HFFc6 (cell line): ENCODE measurements at regions not wholly inside any gene's neighbourhood (a gene's known extent, or its start where the extent isn't known, plus 50 kb on each side); places are given as distances from the start of the nearest gene placed in this dataset.

ENCODE experiments used
- DNase-seq: peaks from one replicate; pipeline ENCODE4 v3.0.0-alpha.2; 2018
- H3K27ac Mint-ChIP-seq: 2 replicates; pipeline ENCODE4 v1.8.0; 2020; ENCODE audit warnings: mild to moderate bottlenecking, mixed read lengths
- H3K27me3 Mint-ChIP-seq: 2 replicates; pipeline ENCODE4 v1.8.0; 2021; ENCODE audit warnings: mild to moderate bottlenecking, moderate library complexity, mixed read lengths; ENCODE audit not compliant: insufficient read depth
- H3K36me3 Mint-ChIP-seq: 2 replicates; pipeline ENCODE4 v1.8.0; 2021; ENCODE audit warnings: low read depth, mixed read lengths
- H3K4me1 Mint-ChIP-seq: 2 replicates; pipeline ENCODE4 v1.8.0; 2020; ENCODE audit warnings: low read depth, mixed read lengths
- H3K4me3 Mint-ChIP-seq: 2 replicates; pipeline ENCODE4 v1.8.0; 2020; ENCODE audit warnings: mild to moderate bottlenecking, moderate library complexity, mixed read lengths
- H3K9me3 Mint-ChIP-seq: 2 replicates; pipeline ENCODE4 v1.8.0; 2020; ENCODE audit warnings: mild to moderate bottlenecking, mixed read lengths
- TF ChIP-seq, protein P1 (sequence below): fragments of 200-600 bp; sonication (generic); IDR thresholded peaks from 2 replicates; pipeline ENCODE4 v1.5.0; 2021; ENCODE audit warnings: antibody characterized with exemption, mild to moderate bottlenecking

DNA sequence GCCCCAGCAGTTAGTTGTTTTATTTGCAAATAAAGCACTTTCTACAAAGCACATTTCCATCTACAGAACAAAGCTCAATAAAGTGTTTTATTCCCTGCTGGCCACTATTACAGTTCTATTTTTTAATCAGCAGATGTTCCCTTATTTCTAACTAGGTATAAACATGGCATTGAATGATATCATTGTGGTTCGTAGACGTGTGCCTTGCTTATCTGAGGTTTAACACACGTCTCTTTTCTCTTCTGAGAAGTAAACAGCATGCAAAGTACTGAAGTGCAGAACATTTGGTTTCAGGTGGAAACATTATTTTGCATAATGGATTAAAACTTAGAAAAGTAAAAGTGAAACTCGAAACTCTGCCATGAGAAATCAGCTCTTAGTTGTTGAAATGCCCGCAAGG is 1989.3 kb upstream of the WWC1 start:
- TF ChIP-seq, protein P1, sequence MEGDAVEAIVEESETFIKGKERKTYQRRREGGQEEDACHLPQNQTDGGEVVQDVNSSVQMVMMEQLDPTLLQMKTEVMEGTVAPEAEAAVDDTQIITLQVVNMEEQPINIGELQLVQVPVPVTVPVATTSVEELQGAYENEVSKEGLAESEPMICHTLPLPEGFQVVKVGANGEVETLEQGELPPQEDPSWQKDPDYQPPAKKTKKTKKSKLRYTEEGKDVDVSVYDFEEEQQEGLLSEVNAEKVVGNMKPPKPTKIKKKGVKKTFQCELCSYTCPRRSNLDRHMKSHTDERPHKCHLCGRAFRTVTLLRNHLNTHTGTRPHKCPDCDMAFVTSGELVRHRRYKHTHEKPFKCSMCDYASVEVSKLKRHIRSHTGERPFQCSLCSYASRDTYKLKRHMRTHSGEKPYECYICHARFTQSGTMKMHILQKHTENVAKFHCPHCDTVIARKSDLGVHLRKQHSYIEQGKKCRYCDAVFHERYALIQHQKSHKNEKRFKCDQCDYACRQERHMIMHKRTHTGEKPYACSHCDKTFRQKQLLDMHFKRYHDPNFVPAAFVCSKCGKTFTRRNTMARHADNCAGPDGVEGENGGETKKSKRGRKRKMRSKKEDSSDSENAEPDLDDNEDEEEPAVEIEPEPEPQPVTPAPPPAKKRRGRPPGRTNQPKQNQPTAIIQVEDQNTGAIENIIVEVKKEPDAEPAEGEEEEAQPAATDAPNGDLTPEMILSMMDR: no peak
- Mint-ChIP-seq H3K27me3 (no peaks in the 10 kb centered on the region; the same call in 1 of the 2 replicates), H3K4me1 (no peaks in the 10 kb centered on the region), H3K27ac (no peak overlapping the region), H3K36me3 (no peaks in the 10 kb centered on the region; the same call in 1 of the 2 replicates), H3K9me3 (peaks cover 40% of the 10 kb centered on the region), H3K4me3 (no peak overlapping the region)
- DNase-seq: no peak

DNA sequence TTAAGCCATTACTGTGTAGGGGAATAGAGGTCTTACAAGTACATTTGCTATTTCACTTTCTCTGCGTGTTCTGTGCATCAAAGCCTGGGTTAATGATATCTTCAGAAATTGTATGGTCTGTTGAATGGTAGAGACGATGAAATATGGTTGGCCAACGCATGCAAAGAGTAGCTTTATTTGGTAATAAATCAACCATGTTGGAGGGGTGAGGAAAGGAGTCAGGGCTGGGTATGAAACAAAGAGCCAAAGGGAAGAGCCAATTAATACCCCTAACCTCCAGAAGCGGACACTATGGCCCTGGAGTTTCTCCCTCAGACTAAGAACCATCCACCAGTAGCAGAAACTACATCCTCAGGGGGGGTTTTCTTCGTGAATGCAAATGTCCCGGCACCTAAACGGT is 1974.0 kb upstream of the WWC1 start:
- H3K27ac Mint-ChIP-seq: no peak overlapping the region
- H3K27me3 Mint-ChIP-seq: no peaks in the 10 kb centered on the region
- H3K36me3 Mint-ChIP-seq: no peaks in the 10 kb centered on the region
- no peak for DNase-seq
- H3K4me3 Mint-ChIP-seq: no peak overlapping the region
- peaks cover 41% of the 10 kb centered on the region for H3K9me3 Mint-ChIP-seq
- TF ChIP-seq, protein P1: no peak
- no peaks in the 10 kb centered on the region for H3K4me1 Mint-ChIP-seq

DNA sequence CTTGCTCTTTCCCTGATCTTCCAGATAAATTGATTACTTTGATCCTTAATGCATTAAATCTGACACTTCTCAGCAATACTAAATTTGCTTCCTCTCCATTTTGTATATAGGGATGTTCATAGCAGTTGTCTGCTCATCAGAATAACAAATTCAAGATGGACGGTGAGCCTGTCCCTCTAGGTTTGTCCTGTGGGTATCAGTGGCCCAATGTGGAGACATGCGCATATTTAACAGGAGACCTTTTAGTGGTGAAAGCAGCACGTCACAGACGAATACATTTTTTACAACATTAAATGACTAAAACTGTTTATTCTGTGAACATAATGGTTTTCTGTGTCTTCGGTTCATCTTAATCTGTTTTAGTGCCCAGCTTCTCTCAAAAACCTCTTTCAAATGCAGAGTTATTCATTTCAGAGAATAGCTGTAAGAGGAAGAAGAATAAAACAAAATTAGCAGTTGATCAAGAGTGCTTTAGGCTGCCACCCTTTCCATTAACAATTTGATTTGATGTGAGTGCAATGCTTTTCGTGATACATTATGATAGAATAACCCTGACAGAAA is 1970.4 kb upstream of the WWC1 start:
- Mint-ChIP-seq H3K9me3 (peaks cover 35% of the 10 kb centered on the region), H3K36me3 (no peaks in the 10 kb centered on the region), H3K27me3 (peaks cover 2% of the 10 kb centered on the region), H3K4me1 (no peaks in the 10 kb centered on the region), H3K27ac (no peak overlapping the region), H3K4me3 (no peak overlapping the region)
- TF ChIP-seq, protein P1: no peak
- no peak for DNase-seq

DNA sequence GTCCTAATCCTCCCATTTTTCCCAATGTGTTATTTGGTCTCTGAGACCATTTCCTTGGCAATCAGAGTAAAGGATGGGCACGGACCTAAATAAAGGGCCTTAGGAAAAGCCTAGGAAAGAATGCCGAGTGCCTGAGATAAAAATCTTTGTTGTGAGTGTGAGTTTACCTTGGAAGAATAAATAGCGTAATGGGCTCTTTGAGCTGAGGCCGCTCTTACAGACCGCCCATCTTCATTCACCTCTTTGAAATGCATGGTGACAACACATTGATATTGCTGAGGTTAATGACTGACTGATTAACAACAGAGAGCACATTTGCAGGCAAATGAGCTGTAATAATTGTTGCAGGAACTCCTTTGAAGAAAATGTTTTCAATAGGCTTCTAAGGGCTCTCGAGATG is 1967.1 kb upstream of the WWC1 start:
- H3K27ac Mint-ChIP-seq: no peak overlapping the region
- H3K4me3 Mint-ChIP-seq: no peak overlapping the region
- no peaks in the 10 kb centered on the region for H3K4me1 Mint-ChIP-seq
- peaks cover 2% of the 10 kb centered on the region for H3K27me3 Mint-ChIP-seq
- no peak for DNase-seq
- H3K9me3 Mint-ChIP-seq: peaks cover 33% of the 10 kb centered on the region
- H3K36me3 Mint-ChIP-seq: no peaks in the 10 kb centered on the region
- TF ChIP-seq, protein P1: no peak

DNA sequence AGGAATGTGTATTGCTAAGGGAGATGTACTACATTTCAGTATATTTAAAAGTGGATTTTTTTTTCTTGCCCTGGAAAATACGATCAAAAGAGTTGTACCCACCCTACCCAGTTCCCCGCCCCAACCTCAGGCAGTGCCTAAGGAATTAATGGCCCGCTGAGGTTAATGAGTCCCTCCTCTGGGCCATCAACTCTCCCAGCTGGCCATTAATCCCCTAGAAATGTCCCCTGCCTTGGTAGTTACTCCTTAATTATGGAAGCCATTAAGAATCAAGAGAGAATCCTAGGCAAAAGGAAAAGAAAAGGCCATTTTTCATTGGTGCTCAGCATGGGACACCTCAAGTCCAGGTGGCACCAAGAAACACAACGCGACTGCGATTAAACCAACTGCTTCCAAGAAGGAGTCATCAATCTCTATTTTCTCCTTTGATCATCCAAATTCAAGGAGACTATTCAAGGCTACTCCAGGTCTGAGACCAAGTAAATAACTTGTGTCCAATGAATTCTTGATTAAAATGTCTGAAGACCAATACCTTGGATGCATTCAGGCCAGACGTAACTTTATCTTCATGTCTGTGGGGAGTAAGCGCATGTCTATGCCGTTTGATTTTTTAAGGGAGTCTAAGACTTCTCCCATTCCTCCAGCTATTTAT is 1962.2 kb upstream of the WWC1 start:
- no peak for DNase-seq
- no peaks in the 10 kb centered on the region; the same call in 1 of the 2 replicates for H3K27me3 Mint-ChIP-seq
- TF ChIP-seq, protein P1: no peak

More for the DNA sequence above, 1962.2 kb upstream of the WWC1 start:
- no peaks in the 10 kb centered on the region for H3K36me3 Mint-ChIP-seq
- H3K4me3 Mint-ChIP-seq: no peak overlapping the region
- no peaks in the 10 kb centered on the region for H3K4me1 Mint-ChIP-seq
- H3K27ac Mint-ChIP-seq: no peak overlapping the region
- H3K9me3 Mint-ChIP-seq: peaks cover 20% of the 10 kb centered on the region
